Thyroid gland (tissue), 4 donors: ENCODE measurements at regions not wholly inside any gene's neighbourhood (a gene's known extent, or its start where the extent isn't known, plus 50 kb on each side); places are given as distances from the start of the nearest gene placed in this dataset.

ENCODE experiments used
- CTCF ChIP-seq, 6 experiments: fragments of 200-600 bp in 3 of 6; fragments of 450-650 bp in 3 of 6; sonication (generic) in 3 of 6; IDR thresholded peaks; one replicate each; pipeline ENCODE4 v1.5.1; 2016 to 2019; ENCODE audit warnings: antibody characterized with exemption in 6 of 6, mild to moderate bottlenecking in 2 of 6, inconsistent platforms in 1 of 6, moderate library complexity in 1 of 6
- POLR2A ChIP-seq, 2 donors: fragments of 450-650 bp; IDR thresholded peaks; one replicate each; pipeline ENCODE4 v1.6.1; 2017; ENCODE audit warnings: antibody characterized with exemption in 2 of 2, mild to moderate bottlenecking in 2 of 2, moderate library complexity in 1 of 2

- TF ChIP-seq CTCF (IDR thresholded peaks at IDR 0.05) (no peak), POLR2A (IDR thresholded peaks at IDR 0.05) (no peak)
These were observed 113.7 kb downstream of the IGLL1 start for GRCh38 chr22:23466351-23466750.
